Ishikawa (cell line): ENCODE measurements at regions not wholly inside any gene's neighbourhood (a gene's known extent, or its start where the extent isn't known, plus 50 kb on each side); places are given as distances from the start of the nearest gene placed in this dataset.

Experiments
- CEBPB ChIP-seq: IDR thresholded peaks from 2 replicates; pipeline ENCODE4 v1.6.1; 2012
- CREB1 ChIP-seq: IDR thresholded peaks from 2 replicates; pipeline ENCODE4 v1.6.1; 2012; ENCODE audit warnings: low read depth
- EGR1 ChIP-seq: IDR thresholded peaks from 2 replicates; pipeline ENCODE4 v1.6.1; 2012
- EP300 ChIP-seq: IDR thresholded peaks from 2 replicates; pipeline ENCODE4 v1.6.1; 2012; ENCODE audit warnings: borderline replicate concordance
- FOXM1 ChIP-seq: IDR thresholded peaks from 2 replicates; pipeline ENCODE4 v1.6.1; 2012; ENCODE audit warnings: low read depth, borderline replicate concordance
- NFIC ChIP-seq: IDR thresholded peaks from 2 replicates; pipeline ENCODE4 v1.6.1; 2012
- RAD21 ChIP-seq: IDR thresholded peaks from 2 replicates; pipeline ENCODE4 v1.6.1; 2012; ENCODE audit warnings: low read depth
- TAF1 ChIP-seq: IDR thresholded peaks from 2 replicates; pipeline ENCODE4 v1.6.1; 2012; ENCODE audit warnings: low read depth, mild to moderate bottlenecking
- TCF12 ChIP-seq: IDR thresholded peaks from 2 replicates; pipeline ENCODE4 v1.6.1; 2012; ENCODE audit warnings: low read depth
- TEAD4 ChIP-seq: IDR thresholded peaks from 2 replicates; pipeline ENCODE4 v1.6.1; 2012
- YY1 ChIP-seq: IDR thresholded peaks from 2 replicates; pipeline ENCODE4 v1.6.1; 2012; ENCODE audit warnings: low read depth
- TF ChIP-seq, protein P1 (sequence below): IDR thresholded peaks from 2 replicates; pipeline ENCODE4 v1.6.1; 2012
- TF ChIP-seq, protein P2 (sequence below): IDR thresholded peaks from 2 replicates; pipeline ENCODE4 v1.6.1; 2012; ENCODE audit warnings: low read depth, mild to moderate bottlenecking

DNA sequence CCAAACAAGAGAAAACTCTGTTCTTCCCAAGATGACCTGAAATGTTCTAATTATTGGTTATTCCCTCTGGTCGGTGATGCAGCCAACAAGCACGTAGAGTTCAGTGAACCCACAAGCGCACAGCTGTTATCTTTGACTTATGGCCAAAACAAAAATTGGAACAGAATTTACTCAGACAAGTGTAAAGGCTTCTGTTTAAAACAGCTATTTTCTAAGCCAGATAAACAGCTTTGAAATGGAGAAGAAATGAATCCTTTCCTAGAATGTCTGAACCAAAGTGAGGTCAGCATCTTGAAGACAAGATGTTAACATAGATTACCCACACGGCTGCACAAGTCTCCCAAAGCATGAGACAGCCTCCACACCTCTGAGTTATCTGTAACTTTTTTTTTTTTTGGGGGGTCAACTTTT is 669.2 kb downstream of the DIAPH3 start:
- TF ChIP-seq, protein P1, sequence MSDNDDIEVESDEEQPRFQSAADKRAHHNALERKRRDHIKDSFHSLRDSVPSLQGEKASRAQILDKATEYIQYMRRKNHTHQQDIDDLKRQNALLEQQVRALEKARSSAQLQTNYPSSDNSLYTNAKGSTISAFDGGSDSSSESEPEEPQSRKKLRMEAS: no peak
- TF ChIP-seq EGR1: no peak
- no peak for TF ChIP-seq EP300
- TF ChIP-seq FOXM1: no peak
- no peak for TF ChIP-seq CREB1
- no peak for TF ChIP-seq NFIC
- no peak for TF ChIP-seq RAD21
- no peak for TF ChIP-seq TAF1
- no peak for TF ChIP-seq TEAD4
- TF ChIP-seq, protein P2, sequence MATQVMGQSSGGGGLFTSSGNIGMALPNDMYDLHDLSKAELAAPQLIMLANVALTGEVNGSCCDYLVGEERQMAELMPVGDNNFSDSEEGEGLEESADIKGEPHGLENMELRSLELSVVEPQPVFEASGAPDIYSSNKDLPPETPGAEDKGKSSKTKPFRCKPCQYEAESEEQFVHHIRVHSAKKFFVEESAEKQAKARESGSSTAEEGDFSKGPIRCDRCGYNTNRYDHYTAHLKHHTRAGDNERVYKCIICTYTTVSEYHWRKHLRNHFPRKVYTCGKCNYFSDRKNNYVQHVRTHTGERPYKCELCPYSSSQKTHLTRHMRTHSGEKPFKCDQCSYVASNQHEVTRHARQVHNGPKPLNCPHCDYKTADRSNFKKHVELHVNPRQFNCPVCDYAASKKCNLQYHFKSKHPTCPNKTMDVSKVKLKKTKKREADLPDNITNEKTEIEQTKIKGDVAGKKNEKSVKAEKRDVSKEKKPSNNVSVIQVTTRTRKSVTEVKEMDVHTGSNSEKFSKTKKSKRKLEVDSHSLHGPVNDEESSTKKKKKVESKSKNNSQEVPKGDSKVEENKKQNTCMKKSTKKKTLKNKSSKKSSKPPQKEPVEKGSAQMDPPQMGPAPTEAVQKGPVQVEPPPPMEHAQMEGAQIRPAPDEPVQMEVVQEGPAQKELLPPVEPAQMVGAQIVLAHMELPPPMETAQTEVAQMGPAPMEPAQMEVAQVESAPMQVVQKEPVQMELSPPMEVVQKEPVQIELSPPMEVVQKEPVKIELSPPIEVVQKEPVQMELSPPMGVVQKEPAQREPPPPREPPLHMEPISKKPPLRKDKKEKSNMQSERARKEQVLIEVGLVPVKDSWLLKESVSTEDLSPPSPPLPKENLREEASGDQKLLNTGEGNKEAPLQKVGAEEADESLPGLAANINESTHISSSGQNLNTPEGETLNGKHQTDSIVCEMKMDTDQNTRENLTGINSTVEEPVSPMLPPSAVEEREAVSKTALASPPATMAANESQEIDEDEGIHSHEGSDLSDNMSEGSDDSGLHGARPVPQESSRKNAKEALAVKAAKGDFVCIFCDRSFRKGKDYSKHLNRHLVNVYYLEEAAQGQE: no peak
- no peak for TF ChIP-seq YY1
- no peak for TF ChIP-seq CEBPB
- no peak for TF ChIP-seq TCF12
